ENCODE measurements at regions not wholly inside any gene's neighbourhood (a gene's known extent, or its start where the extent isn't known, plus 50 kb on each side); places are given as distances from the start of the nearest gene placed in this dataset.

DNA sequence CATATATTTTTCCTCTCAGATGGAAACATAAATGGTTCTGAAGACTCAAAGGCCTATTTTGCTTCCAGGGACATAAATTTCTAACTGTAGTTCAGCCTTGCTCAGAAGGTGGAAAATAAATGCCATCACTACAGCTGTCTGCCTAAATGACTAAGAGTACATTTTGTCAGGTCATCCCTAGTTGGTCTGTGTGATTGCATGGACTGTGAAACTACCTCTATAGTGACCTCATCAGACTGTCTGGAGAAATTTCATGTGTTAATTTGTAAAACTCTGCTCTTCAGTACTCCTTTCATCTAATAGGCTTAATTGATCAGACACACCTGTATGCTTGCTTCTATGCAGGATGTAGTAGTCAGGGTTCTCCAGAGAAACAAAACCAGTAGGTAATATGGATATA lies 886.9 kb downstream of the AMY1C start:
- TF ChIP-seq, protein P1, sequence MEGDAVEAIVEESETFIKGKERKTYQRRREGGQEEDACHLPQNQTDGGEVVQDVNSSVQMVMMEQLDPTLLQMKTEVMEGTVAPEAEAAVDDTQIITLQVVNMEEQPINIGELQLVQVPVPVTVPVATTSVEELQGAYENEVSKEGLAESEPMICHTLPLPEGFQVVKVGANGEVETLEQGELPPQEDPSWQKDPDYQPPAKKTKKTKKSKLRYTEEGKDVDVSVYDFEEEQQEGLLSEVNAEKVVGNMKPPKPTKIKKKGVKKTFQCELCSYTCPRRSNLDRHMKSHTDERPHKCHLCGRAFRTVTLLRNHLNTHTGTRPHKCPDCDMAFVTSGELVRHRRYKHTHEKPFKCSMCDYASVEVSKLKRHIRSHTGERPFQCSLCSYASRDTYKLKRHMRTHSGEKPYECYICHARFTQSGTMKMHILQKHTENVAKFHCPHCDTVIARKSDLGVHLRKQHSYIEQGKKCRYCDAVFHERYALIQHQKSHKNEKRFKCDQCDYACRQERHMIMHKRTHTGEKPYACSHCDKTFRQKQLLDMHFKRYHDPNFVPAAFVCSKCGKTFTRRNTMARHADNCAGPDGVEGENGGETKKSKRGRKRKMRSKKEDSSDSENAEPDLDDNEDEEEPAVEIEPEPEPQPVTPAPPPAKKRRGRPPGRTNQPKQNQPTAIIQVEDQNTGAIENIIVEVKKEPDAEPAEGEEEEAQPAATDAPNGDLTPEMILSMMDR (IDR thresholded peaks at IDR 0.05 in 2 of 3, conservative IDR thresholded peaks at IDR 0.05 in 1 of 3; ENCODE audit: control insufficient read depth in 2 of 3, extremely low read depth in 1 of 3, insufficient read depth in 1 of 3, low read depth in 3 of 3, low read length in 3 of 3): peak in 1 of 3 experiments; percentile 4; a peak in 1 of 6 replicates
- TF ChIP-seq NR2C2 (IDR thresholded peaks at IDR 0.05; ENCODE audit: borderline replicate concordance, control insufficient read depth, insufficient read length, low read depth): no peak

All from GM12878 (cell line).